GM23248 (cell line): ENCODE measurements at regions not wholly inside any gene's neighbourhood (a gene's known extent, or its start where the extent isn't known, plus 50 kb on each side); places are given as distances from the start of the nearest gene placed in this dataset.
A peak's percentile ranks its signal among the peaks of the same experiment; 100 is the strongest.

Source experiments
- EZH2 ChIP-seq: fragments of 200-600 bp; sonication (generic); IDR thresholded peaks from 2 replicates; pipeline ENCODE4 v1.6.1; 2018; ENCODE audit warnings: antibody characterized with exemption, mild to moderate bottlenecking; ENCODE audit not compliant: insufficient read depth, poor library complexity, severe bottlenecking
- EZH2phosphoT487 ChIP-seq: fragments of 200-600 bp; sonication (generic); IDR thresholded peaks from 2 replicates; pipeline ENCODE4 v1.6.1; 2018; ENCODE audit warnings: antibody characterized with exemption, moderate library complexity, mild to moderate bottlenecking, low read depth; ENCODE audit not compliant: insufficient read depth

DNA sequence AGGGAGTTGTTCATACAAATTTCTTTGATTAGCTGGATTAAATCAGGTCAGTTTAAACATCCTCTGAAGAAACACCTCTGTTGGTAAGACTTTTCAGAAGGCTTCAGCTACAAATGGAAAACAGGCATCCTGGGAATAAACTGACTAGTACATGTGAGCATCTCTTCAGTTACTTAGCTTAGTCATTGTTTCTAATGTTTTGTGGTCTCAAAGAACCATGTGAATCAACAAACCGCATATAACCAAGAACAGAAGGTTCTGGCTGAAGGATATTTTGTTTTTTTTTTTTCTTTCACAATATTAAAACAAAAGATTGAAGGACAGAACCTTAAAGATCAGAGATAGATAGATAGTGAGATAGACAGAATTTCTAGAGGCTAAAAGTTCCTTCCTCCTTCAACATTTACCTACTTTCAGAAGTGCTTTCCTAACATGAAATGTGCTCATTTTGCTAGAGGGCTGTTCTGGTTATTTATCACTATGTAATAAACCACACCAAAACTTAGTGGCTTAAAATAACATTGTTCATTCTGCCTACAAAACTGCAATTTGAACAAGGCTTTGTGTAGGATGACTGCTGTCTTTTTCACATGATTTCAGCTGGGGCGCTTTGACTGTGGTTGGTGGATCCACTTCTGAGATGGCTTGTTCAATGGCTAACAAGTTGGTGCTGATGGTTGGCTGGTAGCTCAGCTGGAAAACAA is 119.8 kb upstream of the PTGFR start:
- peak; percentile 85 for TF ChIP-seq EZH2phosphoT487
- TF ChIP-seq EZH2 = no peak
